GM18520 (cell line): ENCODE measurements at regions not wholly inside any gene's neighbourhood (a gene's known extent, or its start where the extent isn't known, plus 50 kb on each side); places are given as distances from the start of the nearest gene placed in this dataset.

ENCODE experiments used
- ATAC-seq: cut with Tn5 transposase; IDR thresholded peaks from one replicate; pipeline ENCODE4 v1.9.1; 2021; ENCODE audit not compliant: unreplicated experiment

- no peak for ATAC-seq
Measured at GRCh38 chr1:184267747-184268146, 119.1 kb upstream of the C1orf21 start.

GRCh38 chr1:184270556-184270955, 116.3 kb upstream of the C1orf21 start:
- ATAC-seq, result no peak

- ATAC-seq, result no peak
Measured at GRCh38 chr1:184272175-184272866, 114.5 kb upstream of the C1orf21 start.

GRCh38 chr1:184276416-184276815, 110.4 kb upstream of the C1orf21 start:
- no peak for ATAC-seq

GRCh38 chr1:184279911-184280458, 106.8 kb upstream of the C1orf21 start:
- ATAC-seq, result no peak

- ATAC-seq, result no peak
Measured at GRCh38 chr1:184283999-184284398, 102.8 kb upstream of the C1orf21 start.

GRCh38 chr1:184284900-184285299, 101.9 kb upstream of the C1orf21 start:
- no peak for ATAC-seq

GRCh38 chr1:184285401-184286087, 101.3 kb upstream of the C1orf21 start:
- ATAC-seq, result no peak

- no peak for ATAC-seq
Measured at GRCh38 chr1:184287001-184287400, 99.8 kb upstream of the C1orf21 start.

- ATAC-seq, result no peak
Measured at GRCh38 chr1:184289825-184290550, 96.8 kb upstream of the C1orf21 start.

GRCh38 chr1:184291701-184292100, 95.1 kb upstream of the C1orf21 start:
- ATAC-seq, result no peak

GRCh38 chr1:184292101-184292500, 94.7 kb upstream of the C1orf21 start:
- no peak for ATAC-seq

- no peak for ATAC-seq
Measured at GRCh38 chr1:184294101-184294500, 92.7 kb upstream of the C1orf21 start.

GRCh38 chr1:184296466-184297243, 90.2 kb upstream of the C1orf21 start:
- no peak for ATAC-seq

GRCh38 chr1:184297244-184297750, 89.5 kb upstream of the C1orf21 start:
- ATAC-seq, result no peak

GRCh38 chr1:184298440-184299405, 88.1 kb upstream of the C1orf21 start:
- ATAC-seq, result no peak

- ATAC-seq, result no peak
Measured at GRCh38 chr1:184299406-184299790, 87.4 kb upstream of the C1orf21 start.

- no peak for ATAC-seq
Measured at GRCh38 chr1:184299796-184300195, 87.0 kb upstream of the C1orf21 start.

- ATAC-seq, result no peak
Measured at GRCh38 chr1:184300446-184300845, 86.4 kb upstream of the C1orf21 start.

- ATAC-seq, result no peak
Measured at GRCh38 chr1:184301227-184301626, 85.6 kb upstream of the C1orf21 start.
